ENCODE measurements at regions not wholly inside any gene's neighbourhood (a gene's known extent, or its start where the extent isn't known, plus 50 kb on each side); places are given as distances from the start of the nearest gene placed in this dataset.
"Not testable (repeated sequence)": the region's sequence is repeated elsewhere in the genome, so short reads cannot be mapped to it uniquely, and the experiment has no call there.

DNA sequence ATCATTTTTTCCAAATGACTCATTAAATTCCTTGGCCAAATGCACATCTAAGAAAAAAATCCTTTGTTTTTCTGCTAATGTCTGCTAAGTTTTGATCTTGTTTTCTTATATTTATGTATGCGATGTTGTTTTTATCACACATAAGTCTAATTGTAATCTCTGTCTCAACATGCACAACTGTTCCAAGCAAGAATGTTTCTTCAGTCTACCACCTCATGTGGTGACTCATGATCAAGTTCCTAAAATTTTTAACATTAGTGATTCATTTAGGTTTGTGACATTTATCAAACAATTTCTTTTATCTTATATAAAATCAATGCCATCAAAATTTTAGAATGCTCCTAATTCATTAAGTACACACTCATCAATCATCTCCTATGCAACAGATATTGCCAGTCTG, 763.9 kb upstream of the FAM174A start:
- no peaks in the 10 kb centered on the region for H3K36me3 Mint-ChIP-seq (ENCODE audit: low read depth)
- H3K27me3 Mint-ChIP-seq = no peaks in the 10 kb centered on the region
- H3K9me3 Mint-ChIP-seq = peaks cover 4% of the 10 kb centered on the region
- H3K27ac Mint-ChIP-seq = no peak overlapping the region
- H3K4me3 Mint-ChIP-seq = no peak overlapping the region
- H3K4me1 Mint-ChIP-seq (ENCODE audit: low read depth) = no peaks in the 10 kb centered on the region

DNA sequence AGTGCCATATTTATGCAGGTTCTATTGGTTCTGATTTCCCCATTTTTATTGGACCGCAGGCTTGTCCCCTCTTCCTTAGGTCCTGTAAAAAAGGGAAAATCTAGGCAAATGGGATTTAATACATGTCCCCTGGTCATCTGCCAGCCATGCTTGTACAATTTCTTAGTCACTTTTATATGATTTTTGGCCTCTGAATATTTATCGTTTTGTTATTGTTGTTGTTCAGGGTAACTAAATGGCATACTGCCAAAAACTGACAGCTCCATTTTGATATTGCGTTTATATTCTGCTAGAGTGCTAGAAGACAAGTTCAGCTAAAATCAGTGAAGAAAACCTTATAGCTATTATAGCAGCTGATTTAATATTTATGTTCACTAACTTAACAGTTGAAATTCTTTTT, 770.2 kb upstream of the FAM174A start:
- H3K4me1 Mint-ChIP-seq (ENCODE audit: low read depth) = no peaks in the 10 kb centered on the region
- peaks cover 7% of the 10 kb centered on the region for H3K9me3 Mint-ChIP-seq
- no peak overlapping the region for H3K4me3 Mint-ChIP-seq
- no peak overlapping the region for H3K27ac Mint-ChIP-seq
- H3K36me3 Mint-ChIP-seq (ENCODE audit: low read depth) = no peaks in the 10 kb centered on the region
- H3K27me3 Mint-ChIP-seq = no peaks in the 10 kb centered on the region

DNA sequence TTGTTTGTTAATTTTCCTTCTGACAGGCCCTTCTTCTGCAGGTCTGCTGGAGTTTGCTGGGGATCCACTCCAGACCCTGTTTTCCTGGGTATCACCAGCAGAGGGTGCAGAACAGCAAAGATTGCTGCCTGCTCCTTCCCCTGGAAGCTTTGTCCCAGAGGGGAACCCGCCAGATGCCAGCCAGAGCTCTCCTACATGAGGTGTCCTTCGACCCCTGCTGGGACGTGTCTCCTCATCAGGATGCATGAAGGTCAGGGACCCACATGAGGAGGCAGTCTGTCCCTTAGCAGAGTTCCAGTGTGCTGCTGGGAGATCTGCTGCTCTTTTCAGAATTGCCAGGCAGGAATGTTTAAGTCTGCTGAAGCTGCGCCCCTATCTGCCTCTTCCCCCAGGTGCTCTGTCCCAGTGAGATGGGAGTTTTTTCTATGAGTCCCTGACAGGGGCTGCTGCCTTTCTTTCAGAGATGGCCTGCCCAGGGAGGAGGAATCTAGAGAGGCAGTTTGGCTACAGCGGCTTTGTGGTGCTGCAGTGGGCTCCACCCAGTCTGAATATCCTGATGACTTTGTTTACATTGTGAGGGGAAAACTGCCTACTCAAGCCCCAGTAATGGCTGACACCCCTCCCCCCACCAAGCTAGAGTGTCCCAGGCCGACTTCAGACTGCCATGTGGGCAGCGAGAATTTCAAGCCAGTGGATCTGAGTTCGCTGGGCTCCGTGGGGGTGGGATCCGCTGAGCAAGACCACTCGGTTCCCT, 772.0 kb upstream of the FAM174A start:
- H3K27ac Mint-ChIP-seq = no peak overlapping the region
- H3K36me3 Mint-ChIP-seq (ENCODE audit: low read depth) = no peaks in the 10 kb centered on the region
- no peaks in the 10 kb centered on the region for H3K4me1 Mint-ChIP-seq (ENCODE audit: low read depth)
- H3K4me3 Mint-ChIP-seq = no peak overlapping the region
- H3K9me3 Mint-ChIP-seq = peaks cover 4% of the 10 kb centered on the region
- no peaks in the 10 kb centered on the region for H3K27me3 Mint-ChIP-seq

DNA sequence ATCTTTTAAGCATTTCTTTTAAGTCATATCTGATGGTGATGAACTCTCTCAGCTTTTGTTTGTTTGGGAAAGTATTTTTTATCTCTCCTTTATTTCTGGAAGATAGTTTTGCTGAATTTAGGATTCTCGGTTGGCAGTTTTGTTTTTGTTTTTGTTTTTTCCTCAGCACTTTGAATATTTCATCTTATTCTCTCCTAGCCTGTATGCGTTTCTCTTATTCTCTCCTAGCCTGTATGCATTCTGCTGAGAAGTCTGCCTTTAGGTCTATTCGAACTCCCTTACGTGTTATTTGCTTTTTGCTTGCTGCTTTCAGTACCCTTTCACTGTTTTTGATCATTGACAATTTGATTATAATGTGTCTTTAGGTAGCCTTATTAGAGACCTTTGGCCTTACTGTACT, 787.8 kb upstream of the FAM174A start:
- Mint-ChIP-seq H3K27me3 (no peaks in the 10 kb centered on the region), H3K27ac (no peak overlapping the region), H3K4me1 (ENCODE audit: low read depth) (no peaks in the 10 kb centered on the region), H3K4me3 (no peak overlapping the region), H3K9me3 (peaks cover 12% of the 10 kb centered on the region), H3K36me3 (ENCODE audit: low read depth) (no peaks in the 10 kb centered on the region)

DNA sequence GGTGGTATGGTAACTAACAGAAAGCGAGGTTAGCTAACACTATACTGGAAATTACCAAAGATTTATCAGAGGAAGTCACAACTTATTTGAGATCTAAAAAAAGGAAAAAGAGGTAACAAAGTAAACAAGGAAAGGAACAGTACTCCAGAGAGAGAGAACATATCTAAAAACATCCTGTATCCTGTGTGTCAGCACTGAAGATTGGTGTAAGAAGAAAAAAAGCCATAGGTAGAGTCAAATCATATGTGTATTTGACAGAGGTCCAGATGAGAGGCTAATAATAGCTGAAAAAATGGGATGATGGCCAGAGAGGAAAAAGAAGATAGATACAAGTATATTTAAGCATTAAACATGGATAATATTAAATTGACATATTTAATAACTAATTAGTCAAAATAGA, 802.0 kb upstream of the FAM174A start:
- H3K27ac Mint-ChIP-seq; H3K4me3 Mint-ChIP-seq; H3K9me3 Mint-ChIP-seq; H3K4me1 Mint-ChIP-seq (ENCODE audit: low read depth); H3K36me3 Mint-ChIP-seq (ENCODE audit: low read depth); H3K27me3 Mint-ChIP-seq: not testable (repeated sequence)

DNA sequence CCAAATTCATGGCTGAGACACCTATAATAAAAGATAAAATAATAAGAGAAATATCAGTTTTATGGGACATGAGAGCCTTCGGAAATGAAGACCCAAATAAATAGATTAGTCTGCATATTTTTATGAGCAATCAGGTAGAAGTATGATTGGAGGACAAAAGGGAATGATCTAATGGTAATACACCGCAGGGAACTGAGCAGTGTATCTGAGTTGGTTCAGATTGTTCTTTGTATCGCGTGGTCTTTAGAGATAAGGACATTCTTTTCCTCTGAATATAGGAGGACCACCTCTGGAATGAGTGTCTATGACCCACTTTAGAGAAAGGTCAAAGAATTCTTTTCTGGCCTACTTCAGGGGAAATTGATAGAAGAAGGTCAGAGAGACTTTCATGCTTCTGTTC, 801.8 kb upstream of the CHD1 start:
- not testable (repeated sequence) for H3K27me3 Mint-ChIP-seq; H3K4me1 Mint-ChIP-seq (ENCODE audit: low read depth); H3K9me3 Mint-ChIP-seq; H3K36me3 Mint-ChIP-seq (ENCODE audit: low read depth); H3K27ac Mint-ChIP-seq; H3K4me3 Mint-ChIP-seq

DNA sequence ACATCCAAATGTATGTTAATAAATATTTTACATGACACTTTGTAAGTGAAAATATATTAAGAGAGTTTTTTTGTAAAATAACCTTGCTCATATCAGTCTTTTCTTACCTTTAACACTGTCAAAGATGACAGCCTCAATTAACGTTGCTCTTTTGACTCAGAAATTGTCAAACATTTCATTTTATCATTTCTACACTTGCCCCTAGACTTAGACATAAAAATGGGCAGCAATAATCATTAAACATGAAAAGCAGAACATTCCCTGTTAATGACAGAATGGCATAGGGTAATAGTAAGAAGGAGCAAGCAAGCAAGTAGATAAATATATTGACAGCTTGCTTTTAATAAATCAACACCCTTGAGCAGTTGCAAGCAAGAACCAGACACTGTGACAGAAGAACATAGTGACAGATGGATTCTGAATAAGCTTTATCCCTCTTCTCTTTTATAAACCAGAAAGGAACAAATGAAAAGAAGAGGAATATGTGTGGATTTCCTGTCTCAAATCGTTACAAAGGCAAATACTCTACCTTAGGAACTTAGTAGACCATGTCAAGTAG, 796.0 kb upstream of the CHD1 start:
- H3K9me3 Mint-ChIP-seq = no peaks in the 10 kb centered on the region
- H3K27me3 Mint-ChIP-seq = no peaks in the 10 kb centered on the region
- no peak overlapping the region for H3K4me3 Mint-ChIP-seq
- H3K4me1 Mint-ChIP-seq (ENCODE audit: low read depth) = no peaks in the 10 kb centered on the region
- no peak overlapping the region for H3K27ac Mint-ChIP-seq
- H3K36me3 Mint-ChIP-seq (ENCODE audit: low read depth) = no peaks in the 10 kb centered on the region

DNA sequence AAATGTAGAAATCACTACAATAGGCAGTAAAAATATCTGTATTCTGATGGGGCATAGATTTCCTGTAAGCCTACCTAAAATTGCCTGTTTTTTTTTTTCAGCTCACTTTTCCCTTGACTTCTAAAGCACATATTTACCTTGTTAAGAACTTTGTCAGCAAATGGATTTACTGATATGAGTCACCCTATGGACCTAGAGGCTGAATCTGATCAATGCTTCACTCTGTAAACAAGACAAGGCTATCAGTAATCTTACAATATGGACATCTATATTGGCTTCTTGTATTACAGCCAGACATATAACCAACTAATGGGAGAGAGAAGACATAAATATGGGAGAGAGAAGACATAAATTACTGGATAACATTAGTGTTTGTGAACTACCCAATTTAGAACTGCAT, 792.7 kb upstream of the CHD1 start:
- H3K27me3 Mint-ChIP-seq = no peaks in the 10 kb centered on the region
- no peaks in the 10 kb centered on the region for H3K4me1 Mint-ChIP-seq (ENCODE audit: low read depth)
- H3K36me3 Mint-ChIP-seq (ENCODE audit: low read depth) = no peaks in the 10 kb centered on the region
- no peak overlapping the region for H3K27ac Mint-ChIP-seq
- no peak overlapping the region for H3K4me3 Mint-ChIP-seq
- no peaks in the 10 kb centered on the region for H3K9me3 Mint-ChIP-seq

DNA sequence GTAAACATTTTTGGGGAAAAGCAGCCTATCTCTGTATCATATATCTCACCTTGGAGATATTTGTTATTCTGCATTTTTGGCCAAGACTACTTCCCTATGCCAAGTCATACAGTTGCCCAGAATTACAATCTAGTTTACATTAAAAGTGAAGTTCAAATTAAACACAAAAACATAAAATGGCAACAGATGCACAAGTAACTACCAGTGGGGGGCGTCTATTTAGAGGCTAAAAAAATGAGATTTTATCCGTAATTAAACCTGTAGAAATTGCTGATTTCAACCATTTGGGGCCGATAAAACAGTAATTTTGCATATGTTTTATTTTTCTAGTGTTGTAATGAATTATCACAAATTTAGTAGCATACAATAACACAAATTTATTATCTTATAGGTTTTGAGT, 787.1 kb upstream of the CHD1 start:
- H3K27me3 Mint-ChIP-seq = no peaks in the 10 kb centered on the region
- no peak overlapping the region for H3K27ac Mint-ChIP-seq
- no peaks in the 10 kb centered on the region for H3K9me3 Mint-ChIP-seq
- no peak overlapping the region for H3K4me3 Mint-ChIP-seq
- no peaks in the 10 kb centered on the region for H3K4me1 Mint-ChIP-seq (ENCODE audit: low read depth)
- no peaks in the 10 kb centered on the region for H3K36me3 Mint-ChIP-seq (ENCODE audit: low read depth)

DNA sequence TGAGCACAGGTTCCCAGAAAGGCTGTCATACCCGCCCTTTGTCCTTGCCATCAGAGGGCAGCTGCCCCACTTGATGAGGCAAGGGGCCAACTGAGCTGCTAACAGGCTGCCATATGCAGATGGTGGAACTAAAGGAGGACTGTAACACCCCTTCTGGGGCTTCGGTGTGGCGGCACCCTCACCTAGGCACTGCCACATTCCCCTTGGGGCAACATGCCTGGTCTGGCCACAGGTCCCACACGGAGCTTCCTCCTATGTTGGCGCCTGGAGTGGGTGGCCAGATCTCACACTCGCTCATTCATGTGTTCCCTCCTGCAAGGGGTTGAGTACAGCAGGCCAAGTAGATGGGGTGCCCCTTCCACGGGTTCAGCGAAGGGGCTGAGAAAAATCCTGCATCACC, 777.4 kb upstream of the CHD1 start:
- H3K27me3 Mint-ChIP-seq = no peaks in the 10 kb centered on the region
- no peak overlapping the region for H3K4me3 Mint-ChIP-seq
- no peak overlapping the region for H3K27ac Mint-ChIP-seq
- no peaks in the 10 kb centered on the region for H3K36me3 Mint-ChIP-seq (ENCODE audit: low read depth)
- H3K9me3 Mint-ChIP-seq = no peaks in the 10 kb centered on the region
- H3K4me1 Mint-ChIP-seq (ENCODE audit: low read depth) = no peaks in the 10 kb centered on the region

DNA sequence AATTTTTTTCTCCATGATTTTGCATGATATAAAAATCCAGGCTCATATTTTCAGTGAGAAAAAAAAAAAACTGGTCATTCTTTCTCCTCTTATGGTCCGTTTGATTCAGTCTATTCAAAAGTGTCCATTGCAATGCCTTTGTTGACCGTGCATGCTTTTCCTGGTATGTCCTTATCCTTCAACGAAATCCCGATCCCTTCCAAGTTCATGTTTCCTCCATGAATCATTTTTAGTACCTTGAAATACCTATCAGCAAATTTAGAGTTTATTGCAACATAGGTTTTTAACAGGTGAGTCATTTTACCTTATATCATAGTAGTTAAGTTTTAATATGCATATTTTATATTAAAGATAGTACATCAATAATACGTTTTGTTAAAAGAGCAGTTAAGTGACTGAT, 773.8 kb upstream of the CHD1 start:
- no peaks in the 10 kb centered on the region for H3K4me1 Mint-ChIP-seq (ENCODE audit: low read depth)
- H3K4me3 Mint-ChIP-seq = no peak overlapping the region
- H3K9me3 Mint-ChIP-seq = no peaks in the 10 kb centered on the region

DNA sequence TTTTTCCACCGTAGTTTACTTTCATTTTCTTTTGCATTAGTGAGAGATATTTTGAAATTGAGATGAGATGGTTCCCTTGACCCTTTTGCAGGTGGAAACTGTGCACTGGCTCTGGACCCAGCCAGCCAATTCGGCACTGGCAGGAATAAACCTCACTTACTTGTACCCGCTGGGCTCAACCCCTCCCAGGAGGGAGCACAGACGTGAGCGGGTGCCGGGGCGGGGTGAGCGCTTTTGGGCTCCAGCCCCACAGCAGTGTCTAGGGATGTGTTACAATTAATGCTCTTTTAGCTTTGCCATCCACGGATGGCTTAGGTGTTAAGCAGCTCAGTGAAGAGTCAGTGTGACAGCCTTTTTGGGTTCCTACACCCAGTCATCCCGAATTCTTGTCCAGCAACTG, 766.1 kb upstream of the CHD1 start:
- Mint-ChIP-seq H3K36me3 (ENCODE audit: low read depth) (no peaks in the 10 kb centered on the region), H3K27me3 (no peaks in the 10 kb centered on the region)

More for the DNA sequence above, 773.8 kb upstream of the CHD1 start:
- H3K27ac Mint-ChIP-seq = no peak overlapping the region
- no peaks in the 10 kb centered on the region for H3K36me3 Mint-ChIP-seq (ENCODE audit: low read depth)
- H3K27me3 Mint-ChIP-seq = no peaks in the 10 kb centered on the region

DNA sequence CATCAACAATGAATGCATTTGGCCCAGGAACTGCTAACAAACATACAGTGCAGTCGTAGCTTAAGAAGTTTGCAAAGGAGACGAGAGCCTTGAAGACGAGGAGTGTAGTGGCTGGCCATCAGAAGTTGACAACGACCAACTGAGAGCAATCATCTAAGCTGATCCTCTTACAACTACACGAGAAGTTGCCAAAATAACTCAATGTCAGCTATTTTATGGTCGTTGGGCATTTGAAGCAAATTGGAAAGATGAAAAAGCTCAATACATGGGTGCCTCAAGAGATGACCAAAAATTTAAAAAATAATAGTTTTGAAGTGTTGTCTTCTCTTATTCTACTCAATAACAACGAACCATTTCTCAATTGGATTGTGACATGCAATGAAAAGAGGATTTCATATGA, 757.7 kb upstream of the CHD1 start:
- Mint-ChIP-seq H3K4me3 (no peak overlapping the region), H3K4me1 (ENCODE audit: low read depth) (no peaks in the 10 kb centered on the region), H3K27ac (no peak overlapping the region), H3K9me3 (peaks cover 5% of the 10 kb centered on the region), H3K36me3 (ENCODE audit: low read depth) (no peaks in the 10 kb centered on the region), H3K27me3 (no peaks in the 10 kb centered on the region)

More for the DNA sequence above, 766.1 kb upstream of the CHD1 start:
- H3K4me1 Mint-ChIP-seq (ENCODE audit: low read depth) = no peaks in the 10 kb centered on the region
- no peak overlapping the region for H3K27ac Mint-ChIP-seq
- H3K4me3 Mint-ChIP-seq = no peak overlapping the region
- no peaks in the 10 kb centered on the region for H3K9me3 Mint-ChIP-seq

DNA sequence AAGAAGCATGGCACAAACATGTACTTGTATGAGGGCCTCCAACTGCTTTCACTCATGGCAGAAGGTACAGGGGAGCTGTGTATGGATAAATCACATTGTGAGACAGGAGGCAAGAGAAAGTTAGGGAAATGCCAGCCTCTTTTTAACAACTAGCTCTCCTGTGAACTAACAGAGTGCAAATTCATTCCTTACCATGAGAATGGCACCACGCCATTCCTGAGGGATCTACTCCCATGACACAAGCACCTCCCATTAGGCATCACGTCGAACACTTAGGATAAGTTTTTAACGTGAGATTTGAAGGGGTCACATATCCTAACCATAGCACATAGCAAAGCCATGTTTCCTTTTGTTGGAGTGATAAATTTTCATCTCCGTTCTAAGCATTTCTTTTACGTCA, 747.2 kb upstream of the CHD1 start:
- Mint-ChIP-seq H3K36me3 (ENCODE audit: low read depth) (no peaks in the 10 kb centered on the region), H3K27me3 (no peaks in the 10 kb centered on the region), H3K9me3 (peaks cover 4% of the 10 kb centered on the region), H3K4me1 (ENCODE audit: low read depth) (no peaks in the 10 kb centered on the region), H3K4me3 (no peak overlapping the region), H3K27ac (no peak overlapping the region)

DNA sequence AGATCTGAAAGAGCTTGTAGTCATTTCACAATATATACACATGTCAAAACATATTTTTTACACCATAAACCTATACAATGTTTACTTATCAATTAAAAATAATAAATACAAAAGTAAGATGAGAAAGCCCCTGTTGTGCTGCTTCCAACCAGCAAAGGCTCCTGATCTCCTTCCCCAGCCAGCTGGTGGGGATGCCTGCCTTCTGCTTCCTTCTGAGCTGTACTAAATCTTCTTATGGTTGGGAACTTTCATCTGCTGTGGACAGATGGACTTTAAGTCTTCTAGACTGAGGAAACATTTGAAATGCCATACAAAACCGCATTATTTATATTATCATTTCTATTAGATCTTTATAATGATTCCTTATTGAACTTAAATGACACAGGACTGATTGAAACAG, 745.3 kb upstream of the CHD1 start:
- no peak overlapping the region for H3K27ac Mint-ChIP-seq
- H3K4me1 Mint-ChIP-seq (ENCODE audit: low read depth) = no peaks in the 10 kb centered on the region
- H3K4me3 Mint-ChIP-seq = no peak overlapping the region
- H3K9me3 Mint-ChIP-seq = peaks cover 4% of the 10 kb centered on the region
- H3K36me3 Mint-ChIP-seq (ENCODE audit: low read depth) = no peaks in the 10 kb centered on the region
- H3K27me3 Mint-ChIP-seq = no peaks in the 10 kb centered on the region

DNA sequence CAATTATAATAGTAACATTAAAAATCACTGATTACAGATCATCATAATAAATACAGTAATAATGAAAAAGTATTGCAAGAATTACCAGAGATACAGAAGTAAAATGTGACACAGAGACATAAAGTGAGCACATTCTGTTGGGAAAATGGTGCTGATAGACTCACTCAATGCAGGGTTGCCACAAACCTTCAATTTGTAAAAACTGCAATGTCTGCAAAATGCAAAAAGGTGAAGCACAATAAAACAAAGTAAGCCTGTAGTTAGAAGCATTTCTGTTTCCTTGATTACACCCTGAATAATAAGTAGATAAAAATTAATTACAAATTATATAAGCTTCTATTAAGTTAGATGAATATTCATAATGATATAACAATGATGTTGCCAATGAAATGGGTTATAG, 736.2 kb upstream of the CHD1 start:
- no peaks in the 10 kb centered on the region for H3K36me3 Mint-ChIP-seq (ENCODE audit: low read depth)
- no peaks in the 10 kb centered on the region for H3K4me1 Mint-ChIP-seq (ENCODE audit: low read depth)
- H3K27me3 Mint-ChIP-seq = no peaks in the 10 kb centered on the region
- H3K4me3 Mint-ChIP-seq = no peak overlapping the region
- no peaks in the 10 kb centered on the region for H3K9me3 Mint-ChIP-seq
- H3K27ac Mint-ChIP-seq = no peak overlapping the region

All from stimulated activated naive CD8-positive, alpha-beta T cell treated with anti-CD3 and anti-CD28 coated beads, Interleukin-15, Interleukin-2, amounts not matched to agents 100 ng/mL and 50 ng/mL, for 24 hours (primary cell).